Heart left ventricle (tissue), 13 donors: ENCODE measurements at regions not wholly inside any gene's neighbourhood (a gene's known extent, or its start where the extent isn't known, plus 50 kb on each side); places are given as distances from the start of the nearest gene placed in this dataset.

Experiments
- POLR2A ChIP-seq, 2 donors: fragments of 450-650 bp; IDR thresholded peaks; one replicate each; pipeline ENCODE4 v1.6.1; 2017; ENCODE audit warnings: antibody characterized with exemption in 2 of 2, mild to moderate bottlenecking in 2 of 2, moderate library complexity in 2 of 2
- TF ChIP-seq, protein P1 (sequence below), 12 donors: fragments of 200-600 bp; sonication (generic) in 4 of 12; IDR thresholded peaks; one replicate each; pipeline versions ENCODE4 v1.5.0 to v1.8.0; 2018 to 2022; ENCODE audit warnings: antibody characterized with exemption in 12 of 12, mild to moderate bottlenecking in 5 of 12
- donor health status: ischemic (EF 13 %, LVEDD 7.1; RV severe dilation, severe dysfunction).
- donor health status: DM: no; HTN: yes; CAD: no.
- donor health status: DM: no; HTN: no; CAD: no.
- donor health status: ischemic (EF 25% LVEDD 6.9; RV normal size, moderate dysfunction).
- donor health status: ischemic (EF 25% LVEDD 5.7; RV mildly dilated, moderate dysfunction).
- donor health status: ischemic (EF 35%, LVEDD 5.7; RV mildly dilated, moderate dysfunction).
- donor health status: nonischemic (EF 11% LVEDD 7.7; RV severe dilation, severe dysfunction).
- donor health status: DM: yes; HTN: yes; CAD: no.
- donor health status: PGD.
- donor health status: ischemic (EF 29% LVEDD 5.4; RV normal size, mild dysfunction).
- donor health status: nonischemic (EF 23%, LVEDD 6.1; RV moderate dilation, normal function).

DNA sequence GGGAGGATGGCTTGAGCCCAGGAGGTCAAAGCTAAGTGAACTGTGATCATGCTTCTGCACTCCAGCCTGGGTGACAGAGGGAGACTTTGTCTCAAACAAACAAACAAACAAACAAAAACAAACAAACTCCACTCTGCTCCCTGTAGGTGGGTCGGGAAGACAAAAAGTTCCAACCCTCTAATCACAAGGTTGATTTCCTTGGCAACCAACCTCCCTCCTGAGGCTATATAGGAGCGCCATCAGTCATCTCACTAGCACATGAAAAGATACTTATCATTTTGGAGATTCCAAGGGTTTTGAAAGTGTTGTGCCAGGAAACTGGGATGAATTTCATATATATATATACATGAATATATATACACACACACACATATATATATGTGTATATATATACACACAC, 160.5 kb downstream of the TUSC1 start:
- TF ChIP-seq, protein P1, sequence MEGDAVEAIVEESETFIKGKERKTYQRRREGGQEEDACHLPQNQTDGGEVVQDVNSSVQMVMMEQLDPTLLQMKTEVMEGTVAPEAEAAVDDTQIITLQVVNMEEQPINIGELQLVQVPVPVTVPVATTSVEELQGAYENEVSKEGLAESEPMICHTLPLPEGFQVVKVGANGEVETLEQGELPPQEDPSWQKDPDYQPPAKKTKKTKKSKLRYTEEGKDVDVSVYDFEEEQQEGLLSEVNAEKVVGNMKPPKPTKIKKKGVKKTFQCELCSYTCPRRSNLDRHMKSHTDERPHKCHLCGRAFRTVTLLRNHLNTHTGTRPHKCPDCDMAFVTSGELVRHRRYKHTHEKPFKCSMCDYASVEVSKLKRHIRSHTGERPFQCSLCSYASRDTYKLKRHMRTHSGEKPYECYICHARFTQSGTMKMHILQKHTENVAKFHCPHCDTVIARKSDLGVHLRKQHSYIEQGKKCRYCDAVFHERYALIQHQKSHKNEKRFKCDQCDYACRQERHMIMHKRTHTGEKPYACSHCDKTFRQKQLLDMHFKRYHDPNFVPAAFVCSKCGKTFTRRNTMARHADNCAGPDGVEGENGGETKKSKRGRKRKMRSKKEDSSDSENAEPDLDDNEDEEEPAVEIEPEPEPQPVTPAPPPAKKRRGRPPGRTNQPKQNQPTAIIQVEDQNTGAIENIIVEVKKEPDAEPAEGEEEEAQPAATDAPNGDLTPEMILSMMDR (IDR thresholded peaks at IDR 0.05): no peak
- no peak for TF ChIP-seq POLR2A (IDR thresholded peaks at IDR 0.05)
